AG04450 (cell line): ENCODE measurements at regions not wholly inside any gene's neighbourhood (a gene's known extent, or its start where the extent isn't known, plus 50 kb on each side); places are given as distances from the start of the nearest gene placed in this dataset.

Experiments used
- CTCF ChIA-PET: fragments of 300-600, 350-600 bp; formaldehyde crosslinking; extraction: SDS; loops from one replicate; lab custom pipeline; 2022; ENCODE audit warnings: antibody characterized with exemption, inconsistent platforms; lab: Charles Lee
- POLR2A ChIA-PET: fragments of 350-600 bp; formaldehyde crosslinking; extraction: SDS; loops from one replicate; lab custom pipeline; 2021; ENCODE audit warnings: antibody characterized with exemption, inconsistent platforms; lab: Yijun Ruan, JAX
- DNase-seq: peaks from one replicate; pipeline ENCODE4 v3.0.0-alpha.2; 2011; ENCODE audit warnings: low read depth, low spot score
- H3K27ac ChIP-seq: one replicate; pipeline ENCODE4 v1.5.1; 2012; ENCODE audit warnings: low read depth, low read length, control low read depth
- H3K27me3 ChIP-seq: one replicate; pipeline ENCODE4 v1.6.0; 2012; ENCODE audit warnings: low read length; ENCODE audit not compliant: control insufficient read depth, insufficient read depth
- H3K4me3 ChIP-seq: 2 replicates; pipeline ENCODE4 v1.5.1; 2011; ENCODE audit warnings: mild to moderate bottlenecking, low read depth, low read length, control low read depth
- H3K9me3 ChIP-seq: 2 replicates; pipeline ENCODE4 v1.5.1; 2012; ENCODE audit warnings: low read length; ENCODE audit not compliant: control insufficient read depth, insufficient read depth
- TF ChIP-seq, protein P1 (sequence below): IDR thresholded peaks from 2 replicates; pipeline ENCODE4 v1.5.1; 2011; ENCODE audit warnings: low read depth, low read length, control low read depth, inconsistent platforms

GRCh38 chr18:71625556-71626090 lies 918.5 kb downstream of the CBLN2 start:
- Histone ChIP-seq H3K27ac (no peak overlapping the region), H3K9me3 (no peaks in the 10 kb centered on the region), H3K4me3 (no peak overlapping the region), H3K27me3 (no peaks in the 10 kb centered on the region)
- CTCF ChIA-PET, result no interaction called here
- DNase-seq, result no peak
- POLR2A ChIA-PET, result no interaction called here
- TF ChIP-seq, protein P1, sequence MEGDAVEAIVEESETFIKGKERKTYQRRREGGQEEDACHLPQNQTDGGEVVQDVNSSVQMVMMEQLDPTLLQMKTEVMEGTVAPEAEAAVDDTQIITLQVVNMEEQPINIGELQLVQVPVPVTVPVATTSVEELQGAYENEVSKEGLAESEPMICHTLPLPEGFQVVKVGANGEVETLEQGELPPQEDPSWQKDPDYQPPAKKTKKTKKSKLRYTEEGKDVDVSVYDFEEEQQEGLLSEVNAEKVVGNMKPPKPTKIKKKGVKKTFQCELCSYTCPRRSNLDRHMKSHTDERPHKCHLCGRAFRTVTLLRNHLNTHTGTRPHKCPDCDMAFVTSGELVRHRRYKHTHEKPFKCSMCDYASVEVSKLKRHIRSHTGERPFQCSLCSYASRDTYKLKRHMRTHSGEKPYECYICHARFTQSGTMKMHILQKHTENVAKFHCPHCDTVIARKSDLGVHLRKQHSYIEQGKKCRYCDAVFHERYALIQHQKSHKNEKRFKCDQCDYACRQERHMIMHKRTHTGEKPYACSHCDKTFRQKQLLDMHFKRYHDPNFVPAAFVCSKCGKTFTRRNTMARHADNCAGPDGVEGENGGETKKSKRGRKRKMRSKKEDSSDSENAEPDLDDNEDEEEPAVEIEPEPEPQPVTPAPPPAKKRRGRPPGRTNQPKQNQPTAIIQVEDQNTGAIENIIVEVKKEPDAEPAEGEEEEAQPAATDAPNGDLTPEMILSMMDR, result no peak

DNA sequence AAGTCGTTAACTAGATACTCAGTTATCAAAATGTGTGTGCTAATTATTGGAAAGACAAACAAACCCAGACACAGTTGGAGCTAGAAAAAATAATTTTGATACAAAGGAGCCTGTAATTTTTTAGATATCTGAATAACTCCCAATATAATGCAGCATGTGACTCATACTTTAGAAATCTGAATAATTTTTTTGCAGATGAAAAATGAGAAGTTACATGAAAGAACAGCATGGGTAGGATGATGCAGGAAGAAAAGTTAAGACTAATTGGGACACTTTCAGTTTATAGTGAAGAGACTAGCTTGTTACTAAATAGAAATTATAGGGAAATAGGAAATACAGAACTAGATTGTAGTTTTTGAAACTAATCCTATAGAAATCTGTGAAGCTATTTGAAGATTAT lies 945.8 kb downstream of the CBLN2 start:
- ChIA-PET POLR2A (no interaction called here), CTCF (no interaction called here)
- H3K9me3 ChIP-seq, result no peaks in the 10 kb centered on the region
- no peak for DNase-seq
- no peaks in the 10 kb centered on the region for H3K27me3 ChIP-seq
- TF ChIP-seq, protein P1, result no peak
- no peak overlapping the region for H3K4me3 ChIP-seq
- H3K27ac ChIP-seq, result no peak overlapping the region

- ChIA-PET CTCF (no interaction called here), POLR2A (no interaction called here)
- TF ChIP-seq, protein P1, result no peak
- Histone ChIP-seq H3K9me3 (no peaks in the 10 kb centered on the region), H3K27me3 (no peaks in the 10 kb centered on the region), H3K4me3 (no peak overlapping the region), H3K27ac (no peak overlapping the region)
- DNase-seq, result no peak
Observed at GRCh38 chr18:71597219-71597618, 946.9 kb downstream of the CBLN2 start.

DNA sequence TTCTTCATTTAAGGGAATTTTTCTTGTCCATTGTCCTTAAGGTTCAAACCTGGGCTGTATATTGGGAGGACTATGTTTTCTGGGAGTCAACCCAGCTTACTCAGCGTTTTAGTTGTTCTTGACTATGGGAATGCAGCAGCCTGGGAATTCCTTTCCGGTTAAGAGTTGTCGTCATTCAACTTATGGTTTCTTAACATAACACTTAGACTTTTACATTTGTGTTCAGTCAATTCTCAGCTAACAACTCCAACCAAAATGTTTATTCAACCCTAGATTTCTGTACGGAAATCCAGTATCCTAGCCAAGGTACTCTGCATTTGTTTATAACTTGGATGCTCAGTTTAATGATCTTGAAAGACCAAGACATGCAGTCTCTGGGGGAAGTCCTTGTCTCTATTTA lies 960.9 kb downstream of the CBLN2 start:
- Histone ChIP-seq H3K27ac (no peak overlapping the region), H3K27me3 (no peaks in the 10 kb centered on the region), H3K4me3 (no peak overlapping the region; the same call in 1 of the 2 replicates), H3K9me3 (no peaks in the 10 kb centered on the region)
- TF ChIP-seq, protein P1, result no peak
- no peak for DNase-seq
- ChIA-PET CTCF (no interaction called here), POLR2A (no interaction called here)

DNA sequence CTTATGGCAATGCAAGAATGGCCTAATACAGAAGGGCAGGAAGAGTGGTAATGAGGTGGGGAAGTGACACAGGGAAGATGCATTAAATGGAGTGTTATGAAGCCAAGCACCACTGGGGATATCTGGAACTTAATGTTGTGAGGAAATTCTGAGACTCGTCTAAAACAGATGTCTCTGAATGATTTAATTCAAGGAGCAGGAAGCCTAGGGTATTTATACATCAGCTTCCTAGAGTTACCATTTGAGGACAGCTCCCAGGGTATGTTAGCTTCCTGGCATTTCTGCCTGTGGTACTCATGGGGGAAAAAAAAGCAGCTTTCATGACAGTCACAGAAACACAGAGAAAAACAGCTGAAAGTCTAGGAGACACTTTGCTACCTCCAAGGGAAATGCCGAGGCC lies 989.5 kb downstream of the CBLN2 start:
- CTCF ChIA-PET, result no interaction called here
- no peaks in the 10 kb centered on the region for H3K27me3 ChIP-seq
- H3K9me3 ChIP-seq, result no peaks in the 10 kb centered on the region; the same call in 1 of the 2 replicates
- DNase-seq, result no peak
- TF ChIP-seq, protein P1, result no peak
- H3K4me3 ChIP-seq, result no peak overlapping the region
- H3K27ac ChIP-seq, result no peak overlapping the region
- POLR2A ChIA-PET, result no interaction called here
